ENCODE measurements at regions not wholly inside any gene's neighbourhood (a gene's known extent, or its start where the extent isn't known, plus 50 kb on each side); places are given as distances from the start of the nearest gene placed in this dataset.

- Histone ChIP-seq H3K27ac (ENCODE audit: low read depth, low read length) (no peak overlapping the region), H4K20me1 (ENCODE audit: insufficient read depth) (no peaks in the 10 kb centered on the region), H3K4me2 (ENCODE audit: low read length) (no peak overlapping the region), H2AFZ (ENCODE audit: low read depth, low read length, poor library complexity, severe bottlenecking) (no peak overlapping the region), H3K4me3 (replicated peaks in 1 of 2; ENCODE audit: low read depth in 1 of 2, low read length in 2 of 2) (no peak overlapping the region), H3K27me3 (ENCODE audit: insufficient read depth, low read length) (no peaks in the 10 kb centered on the region), H3K79me2 (ENCODE audit: insufficient read depth, low read length) (no peaks in the 10 kb centered on the region), H3K9ac (ENCODE audit: low read length) (no peak overlapping the region), H3K4me1 (ENCODE audit: control insufficient read depth in 1 of 2, insufficient read depth in 2 of 2, low read length in 2 of 2) (no peaks in the 10 kb centered on the region), H3K9me3 (ENCODE audit: control insufficient read depth in 1 of 2, insufficient read depth in 1 of 2, low read depth in 1 of 2, low read length in 2 of 2) (no peaks in the 10 kb centered on the region), H3K9me2 (ENCODE audit: insufficient read depth) (no peaks in the 10 kb centered on the region), H3K36me3 (ENCODE audit: control insufficient read depth in 1 of 2, insufficient read depth in 2 of 2, low read length in 2 of 2) (no peaks in the 10 kb centered on the region)
- intact Hi-C loops (cut with micrococcal nuclease): no loop called here
- TF ChIP-seq ZBTB33 (IDR thresholded peaks at IDR 0.05; ENCODE audit: extremely low read depth, insufficient replicate concordance, low read length): no peak
- TF ChIP-seq SP1 (IDR thresholded peaks at IDR 0.05; ENCODE audit: low read depth): no peak
- no peak for TF ChIP-seq TCF7L2 (IDR thresholded peaks at IDR 0.05; ENCODE audit: borderline replicate concordance, extremely low read depth, insufficient read depth, insufficient read length)
- TF ChIP-seq CEBPB (IDR thresholded peaks at IDR 0.05; ENCODE audit: low read depth): no peak
- no peak for TF ChIP-seq SRF (IDR thresholded peaks at IDR 0.05; ENCODE audit: low read depth)
- TF ChIP-seq ATF3 (IDR thresholded peaks at IDR 0.05): no peak
- no peak for TF ChIP-seq EZH2phosphoT487 (IDR thresholded peaks at IDR 0.05; ENCODE audit: borderline replicate concordance)
- no peak for TF ChIP-seq SIN3A (IDR thresholded peaks at IDR 0.05; ENCODE audit: low read depth)
- no peak for TF ChIP-seq CBX3 (IDR thresholded peaks at IDR 0.05; ENCODE audit: low read depth)
- no peak for TF ChIP-seq POLR2A (IDR thresholded peaks at IDR 0.05; ENCODE audit: borderline replicate concordance, extremely low read depth, insufficient read depth, insufficient read length)
- no peak for TF ChIP-seq JUND (IDR thresholded peaks at IDR 0.05)
- no peak for TF ChIP-seq YY1 (IDR thresholded peaks at IDR 0.05; ENCODE audit: extremely low read depth, insufficient replicate concordance, low read depth, low read length)
- TF ChIP-seq REST (IDR thresholded peaks at IDR 0.05; ENCODE audit: low read depth): no peak
- no peak for TF ChIP-seq ZNF274 (IDR thresholded peaks at IDR 0.05; ENCODE audit: low read depth, low read length)
- no peak for TF ChIP-seq RAD21 (IDR thresholded peaks at IDR 0.05; ENCODE audit: low read depth)
- TF ChIP-seq EGR1 (IDR thresholded peaks at IDR 0.05; ENCODE audit: low read depth): no peak
- TF ChIP-seq ZFX (IDR thresholded peaks at IDR 0.05): no peak
- TF ChIP-seq POLR2AphosphoS5 (IDR thresholded peaks at IDR 0.05; ENCODE audit: low read depth, low read length): no peak
- BruUV-seq (replicated peaks): no TSS peak
- ChIA-PET POLR2A (no interaction called here), RAD21 (ENCODE audit: low non-redundant PET in 1 of 2, low total read pairs in 2 of 2, uncharacterized antibody in 2 of 2, unreplicated experiment in 2 of 2) (no interaction called here), CTCF (no interaction called here)
- ATAC-seq (no peak), DNase-seq (ENCODE audit: low read depth, low spot score) (no peak)
Observed at GRCh38 chr2:106642679-106643078, 155.5 kb downstream of the CD8B2 start.

All from HCT116 (cell line).